ENCODE measurements at regions not wholly inside any gene's neighbourhood (a gene's known extent, or its start where the extent isn't known, plus 50 kb on each side); places are given as distances from the start of the nearest gene placed in this dataset.

DNA sequence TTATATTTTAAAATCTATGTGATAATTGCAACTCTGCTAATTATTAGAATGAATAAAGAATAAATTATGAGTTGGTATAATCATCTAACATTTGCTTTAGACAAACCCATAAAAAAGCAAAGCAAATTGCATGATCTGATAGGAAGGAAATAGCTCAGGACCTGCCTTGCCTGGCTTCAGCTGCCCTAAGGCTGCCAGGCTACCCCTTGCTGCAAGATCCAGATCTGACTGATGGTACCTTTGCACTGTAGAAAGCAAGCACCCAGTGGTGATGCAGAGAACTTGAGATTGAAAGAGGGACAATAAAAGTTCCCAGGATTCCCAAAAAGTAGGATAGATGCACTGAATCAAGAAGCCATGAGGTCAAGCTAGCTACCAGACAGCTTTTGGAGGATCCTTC is 100.9 kb upstream of the FSTL4 start:
- TF ChIP-seq CTCF (conservative IDR thresholded peaks at IDR 0.05): peak; percentile 12; the same call in 1 of the 2 replicates
- H3K27ac ChIP-seq: peak overlapping the region; percentile 64

DNA sequence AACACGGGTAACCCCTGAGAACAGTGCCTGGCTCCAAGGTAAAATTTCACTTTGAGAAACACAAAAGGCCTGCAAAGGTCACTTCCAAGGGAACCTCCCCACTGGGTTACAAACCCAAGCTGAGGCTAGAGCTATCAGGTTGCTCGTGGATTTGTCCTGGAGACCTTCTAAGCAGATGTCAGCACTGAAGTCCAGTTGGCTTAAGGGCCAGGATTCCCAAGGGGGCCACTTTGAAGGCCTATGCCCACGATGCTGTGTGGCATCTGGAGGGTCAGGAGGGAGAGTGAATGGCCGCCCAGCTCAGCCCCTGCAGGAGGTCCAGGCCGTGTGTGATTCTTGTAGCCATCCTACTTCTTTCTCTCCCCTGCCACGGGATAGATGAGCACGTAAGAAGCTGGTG is 100.2 kb upstream of the FSTL4 start:
- peak overlapping the region; percentile 64 for H3K27ac ChIP-seq
- TF ChIP-seq CTCF (conservative IDR thresholded peaks at IDR 0.05): no peak

GRCh38 chr5:133709209-133709725 is 96.9 kb upstream of the FSTL4 start:
- TF ChIP-seq CTCF (conservative IDR thresholded peaks at IDR 0.05): no peak
- 0 out of 2 replicates have a peak overlapping the region, but pooled peaks have one; percentile 13 for H3K27ac ChIP-seq

DNA sequence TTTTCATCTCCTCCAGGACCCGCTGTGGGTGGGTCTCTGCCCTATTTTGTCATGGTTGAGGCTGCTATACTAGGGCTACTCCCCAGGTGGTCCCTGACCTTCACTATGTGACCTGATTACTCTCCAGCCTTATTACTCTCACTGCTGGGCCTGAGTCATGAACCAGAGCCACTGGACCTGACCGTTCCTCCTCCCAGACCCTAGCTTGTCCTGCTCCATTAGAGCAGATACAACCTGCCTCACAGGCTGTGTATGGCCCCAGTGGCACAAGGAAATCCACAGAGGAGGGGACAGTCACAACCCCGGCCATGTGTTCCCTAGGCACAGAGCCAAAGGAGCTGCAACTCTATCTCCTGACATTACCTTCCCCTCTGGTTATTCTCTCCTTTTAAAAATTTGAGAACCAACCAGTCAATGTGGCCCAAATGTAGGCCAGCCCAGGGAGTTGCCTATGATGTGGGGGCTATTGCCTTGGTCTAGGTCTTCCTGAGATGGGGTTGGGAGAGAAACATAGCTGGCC is 96.0 kb upstream of the FSTL4 start:
- no peak overlapping the region for H3K27ac ChIP-seq
- no peak for TF ChIP-seq CTCF (conservative IDR thresholded peaks at IDR 0.05)

GRCh38 chr5:133707629-133708028 is 95.3 kb upstream of the FSTL4 start:
- no peak for TF ChIP-seq CTCF (conservative IDR thresholded peaks at IDR 0.05)

DNA sequence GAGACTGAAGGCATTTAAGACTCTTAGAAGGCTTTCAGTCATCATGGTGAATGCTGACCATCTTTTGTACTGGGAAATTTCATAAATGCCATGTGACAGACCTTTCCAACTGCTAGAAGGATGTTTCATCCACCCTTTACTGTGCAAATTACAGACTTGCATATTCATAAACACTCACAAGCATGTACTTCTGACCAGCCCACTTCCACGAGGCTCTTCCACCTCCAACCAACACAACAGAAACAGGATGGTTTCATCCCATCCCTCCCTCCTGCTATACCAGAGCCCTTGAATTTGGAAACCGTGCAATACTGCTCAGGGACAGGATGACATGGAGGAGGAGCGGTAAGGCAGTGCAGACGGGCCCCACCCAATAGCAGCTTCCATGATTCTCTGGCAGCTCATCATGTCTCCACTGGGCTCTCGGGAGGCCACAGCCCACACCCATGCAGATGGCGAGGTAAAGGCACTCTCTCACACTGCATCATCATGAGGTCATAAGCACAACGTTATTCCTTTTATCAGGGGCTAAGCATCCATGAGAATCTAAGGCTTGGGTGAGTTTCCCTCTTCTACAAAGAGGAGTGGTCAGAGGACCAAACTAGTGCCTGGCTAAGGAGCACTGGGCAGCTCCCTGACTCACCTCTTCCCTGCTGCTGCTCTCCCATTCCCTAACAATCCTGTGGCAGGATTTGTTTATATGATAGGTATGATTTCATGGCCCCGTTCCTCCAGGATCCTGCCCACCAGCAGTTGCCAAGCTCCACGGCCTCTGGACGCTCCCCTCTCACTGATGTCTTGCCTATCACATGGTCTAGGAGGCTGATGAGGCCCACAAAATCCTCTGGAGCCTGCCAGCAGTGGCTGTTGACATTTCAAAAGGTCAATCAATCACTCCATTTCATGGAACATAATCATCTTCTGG is 94.4 kb upstream of the FSTL4 start:
- no peak for TF ChIP-seq CTCF (conservative IDR thresholded peaks at IDR 0.05)
- H3K27ac ChIP-seq: no peak overlapping the region

More at GRCh38 chr5:133707629-133708028, 95.3 kb upstream of the FSTL4 start:
- no peak overlapping the region for H3K27ac ChIP-seq

GRCh38 chr5:133705331-133705730 is 93.0 kb upstream of the FSTL4 start:
- no peak overlapping the region for H3K27ac ChIP-seq
- TF ChIP-seq CTCF (conservative IDR thresholded peaks at IDR 0.05): no peak

Data from VCaP (cell line).